ENCODE measurements at regions not wholly inside any gene's neighbourhood (a gene's known extent, or its start where the extent isn't known, plus 50 kb on each side); places are given as distances from the start of the nearest gene placed in this dataset.
"Not testable (repeated sequence)": the region's sequence is repeated elsewhere in the genome, so short reads cannot be mapped to it uniquely, and the experiment has no call there.

DNA sequence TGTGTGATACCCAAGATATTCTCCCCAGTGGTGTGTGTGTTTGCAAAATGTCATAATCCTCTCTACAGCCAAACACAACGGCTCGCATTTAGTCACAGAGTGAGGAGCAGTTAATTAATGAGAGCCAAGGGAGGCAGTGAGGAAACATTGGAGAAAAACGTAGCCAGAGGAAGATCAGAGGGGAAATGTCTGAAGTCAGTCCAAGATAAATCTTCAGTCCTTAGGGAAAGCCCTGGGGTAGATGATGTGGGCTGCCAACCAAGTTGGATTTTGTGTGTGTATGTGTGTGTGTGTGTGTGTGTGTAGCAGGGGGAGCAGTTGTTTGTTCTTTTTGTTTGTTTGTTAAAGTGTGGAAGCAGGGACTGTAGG lies 201.0 kb upstream of the PTBP2 start:
- Histone ChIP-seq H3K4me3 (ENCODE audit: low read length) (no peak overlapping the region), H3K27me3 (ENCODE audit: insufficient read depth, low read length) (no peaks in the 10 kb centered on the region), H3K9ac (ENCODE audit: low read depth, low read length) (no peak overlapping the region), H3K27ac (ENCODE audit: low read depth, low read length) (peak overlapping the region; percentile 7), H3K9me3 (ENCODE audit: insufficient read depth, low read depth, low read length) (no peaks in the 10 kb centered on the region), H3K4me1 (ENCODE audit: insufficient read depth, low read length) (peaks cover 42% of the 10 kb centered on the region), H3K36me3 (ENCODE audit: insufficient read depth, low read length) (no peaks in the 10 kb centered on the region)
- 38% methylated on average over 3 of the region's 3 CpGs for WGBS

DNA sequence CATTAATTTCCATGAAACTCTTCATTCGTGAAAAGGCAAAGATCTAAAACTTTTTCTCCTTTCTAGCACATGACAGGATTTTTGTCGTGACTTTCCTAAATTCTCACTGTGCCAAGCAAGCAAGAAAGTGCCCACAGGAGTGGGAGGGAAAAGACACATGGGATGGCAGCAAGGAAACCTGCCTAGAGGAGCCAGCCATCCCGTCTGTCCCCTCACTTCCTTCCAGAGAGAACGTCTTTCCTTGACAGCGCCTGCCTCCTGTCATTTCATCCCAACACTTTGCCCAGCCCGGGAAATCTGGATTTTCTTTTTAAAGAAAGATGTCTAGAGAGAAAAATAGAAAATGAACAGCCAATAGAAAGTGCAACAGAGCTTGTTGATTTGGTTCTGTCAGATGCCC lies 200.6 kb upstream of the PTBP2 start:
- Histone ChIP-seq H3K27me3 (ENCODE audit: insufficient read depth, low read length) (no peaks in the 10 kb centered on the region), H3K4me3 (ENCODE audit: low read length) (no peak overlapping the region), H3K4me1 (ENCODE audit: insufficient read depth, low read length) (peaks cover 42% of the 10 kb centered on the region), H3K36me3 (ENCODE audit: insufficient read depth, low read length) (no peaks in the 10 kb centered on the region), H3K9ac (ENCODE audit: low read depth, low read length) (no peak overlapping the region), H3K9me3 (ENCODE audit: insufficient read depth, low read depth, low read length) (no peaks in the 10 kb centered on the region), H3K27ac (ENCODE audit: low read depth, low read length) (no peak overlapping the region)
- 62% methylated on average over 6 of the region's 6 CpGs for WGBS

DNA sequence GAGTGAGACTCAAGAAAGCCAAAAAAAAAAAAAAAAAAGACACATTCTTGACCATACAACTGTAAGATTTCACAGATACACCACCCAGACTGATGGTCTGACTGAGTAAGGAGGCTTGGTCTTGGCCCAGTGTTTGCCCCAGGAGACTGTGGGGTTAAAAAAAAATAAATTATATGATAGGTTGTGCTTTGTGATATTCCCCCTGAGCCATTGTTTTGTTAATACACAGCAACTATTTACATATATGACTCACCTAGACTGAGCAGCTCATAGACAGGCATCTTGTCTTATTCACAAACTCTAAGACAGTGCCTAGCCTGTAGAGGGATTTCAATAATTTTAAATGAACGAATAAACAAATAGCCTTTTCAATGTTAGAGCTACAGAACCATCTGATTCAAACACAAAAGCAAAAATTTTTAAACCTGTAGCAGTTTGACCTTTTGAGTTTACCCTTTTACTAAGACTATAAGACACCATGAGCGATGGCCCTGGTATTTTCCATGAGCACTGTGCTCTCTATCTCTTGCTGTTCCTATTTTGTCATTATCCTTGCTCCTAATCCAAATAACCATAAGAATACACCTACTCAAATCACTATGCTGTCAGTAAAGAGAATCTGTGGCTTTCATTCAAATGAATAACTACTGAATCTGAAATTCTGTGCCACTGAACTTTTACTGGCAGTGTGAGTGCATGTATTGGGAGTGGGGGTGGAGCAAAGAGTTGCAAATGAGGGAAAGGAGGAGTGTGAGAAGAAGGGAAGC lies 199.4 kb upstream of the PTBP2 start:
- WGBS: 55% methylated on average over 2 of the region's 2 CpGs
- peaks cover 48% of the 10 kb centered on the region for H3K4me1 ChIP-seq (ENCODE audit: insufficient read depth, low read length)
- no peak overlapping the region for H3K9ac ChIP-seq (ENCODE audit: low read depth, low read length)
- 0 out of 2 replicates have a peak, but pooled peaks cover under 1% of the 10 kb centered on the region for H3K9me3 ChIP-seq (ENCODE audit: insufficient read depth, low read depth, low read length)
- H3K36me3 ChIP-seq (ENCODE audit: insufficient read depth, low read length): no peaks in the 10 kb centered on the region
- H3K27me3 ChIP-seq (ENCODE audit: insufficient read depth, low read length): no peaks in the 10 kb centered on the region
- H3K4me3 ChIP-seq (ENCODE audit: low read length): no peak overlapping the region
- peak overlapping the region; percentile 84 for H3K27ac ChIP-seq (ENCODE audit: low read depth, low read length)

DNA sequence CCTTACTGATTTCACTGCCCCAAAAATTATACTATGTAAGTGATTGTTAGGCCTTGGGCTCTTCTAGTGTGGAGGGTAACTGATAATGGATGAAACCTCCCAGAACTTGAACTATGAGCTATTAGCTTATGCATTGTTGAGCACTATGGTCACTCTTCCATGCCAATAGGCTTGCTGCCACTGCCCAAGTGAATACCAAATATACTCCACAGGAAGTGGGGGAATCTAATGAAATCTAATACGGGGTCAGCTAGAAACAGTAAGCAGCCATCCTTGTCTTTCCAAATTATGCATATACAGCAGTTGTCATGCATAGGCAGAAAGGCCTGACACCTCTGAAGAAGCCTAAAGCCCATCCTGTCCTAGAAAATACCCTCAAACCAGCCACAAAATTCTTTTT lies 198.7 kb upstream of the PTBP2 start:
- 60% methylated on average over 1 of the region's 1 CpG for WGBS
- no peak overlapping the region for H3K9ac ChIP-seq (ENCODE audit: low read depth, low read length)

DNA sequence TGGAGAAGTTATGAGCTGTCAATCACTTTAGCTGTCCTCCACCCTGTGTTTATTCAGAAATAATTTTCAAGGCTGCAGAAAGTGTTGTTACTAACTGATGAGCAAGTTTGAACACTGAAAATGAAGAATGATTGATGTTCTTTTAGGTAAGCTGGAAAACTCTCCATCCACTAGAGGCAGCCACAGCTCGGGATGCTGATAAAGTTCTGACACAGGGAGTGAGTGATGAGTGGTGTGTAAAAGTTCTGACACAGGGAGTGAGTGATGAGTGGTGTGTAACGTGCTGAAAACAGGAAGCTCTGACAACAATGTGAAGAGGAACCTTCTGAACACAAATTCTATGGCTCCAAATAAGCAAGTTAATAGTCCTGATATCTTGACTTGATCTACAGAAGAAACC lies 197.5 kb upstream of the PTBP2 start:
- no peak overlapping the region for H3K27ac ChIP-seq (ENCODE audit: low read depth, low read length)
- peaks cover 48% of the 10 kb centered on the region for H3K4me1 ChIP-seq (ENCODE audit: insufficient read depth, low read length)

More for the DNA sequence above, 198.7 kb upstream of the PTBP2 start:
- Histone ChIP-seq H3K9me3 (ENCODE audit: insufficient read depth, low read depth, low read length) (peaks cover 8% of the 10 kb centered on the region; the same call in 1 of the 2 replicates), H3K36me3 (ENCODE audit: insufficient read depth, low read length) (no peaks in the 10 kb centered on the region), H3K4me1 (ENCODE audit: insufficient read depth, low read length) (peaks cover 48% of the 10 kb centered on the region), H3K4me3 (ENCODE audit: low read length) (no peak overlapping the region), H3K27ac (ENCODE audit: low read depth, low read length) (peak overlapping the region; percentile 84), H3K27me3 (ENCODE audit: insufficient read depth, low read length) (no peaks in the 10 kb centered on the region)

DNA sequence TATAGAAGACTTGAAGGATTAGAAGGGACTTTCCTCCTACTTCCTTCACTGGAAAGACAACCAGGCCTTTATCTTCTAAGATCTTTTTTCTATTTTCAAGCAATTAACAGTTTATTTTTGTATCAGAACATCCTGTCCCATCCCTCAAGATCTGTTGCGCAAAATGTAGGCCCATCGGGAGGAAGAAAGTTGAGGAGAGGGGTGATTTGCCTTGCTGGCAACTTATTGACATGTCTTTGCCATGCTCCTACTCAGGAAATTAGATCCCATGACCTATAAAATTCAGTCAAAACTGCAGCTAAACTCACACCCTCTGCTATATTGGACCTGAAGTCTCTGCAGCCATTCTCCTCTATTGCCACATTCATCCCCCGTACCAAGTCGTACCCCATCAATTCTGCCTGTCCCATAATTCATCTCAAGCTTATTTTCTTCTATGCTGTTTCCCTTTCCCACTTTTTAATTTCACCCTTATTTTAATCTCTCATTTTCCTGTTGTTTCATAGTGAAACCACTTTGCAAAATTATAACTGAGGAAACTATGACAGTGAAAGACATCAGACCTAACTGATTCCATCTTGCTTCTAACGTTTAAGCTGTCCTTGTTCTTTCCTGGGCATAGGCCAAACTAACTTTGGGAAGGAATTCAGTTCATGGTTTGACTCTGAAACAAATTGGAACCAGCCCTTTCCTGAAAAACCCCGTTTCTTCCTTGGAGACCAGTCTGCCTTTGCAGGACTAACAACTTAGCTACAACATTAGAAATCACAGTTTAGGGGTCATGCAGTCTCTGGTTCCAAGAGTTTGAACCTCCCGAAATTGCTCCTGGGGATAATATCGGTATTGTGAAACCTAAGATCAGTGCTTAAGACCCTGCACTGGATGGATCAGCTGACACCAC lies 195.7 kb upstream of the PTBP2 start:
- Histone ChIP-seq H3K27ac (ENCODE audit: low read depth, low read length) (no peak overlapping the region), H3K27me3 (ENCODE audit: insufficient read depth, low read length) (no peaks in the 10 kb centered on the region), H3K9me3 (ENCODE audit: insufficient read depth, low read depth, low read length) (peaks cover 23% of the 10 kb centered on the region), H3K4me3 (ENCODE audit: low read length) (no peak overlapping the region), H3K36me3 (ENCODE audit: insufficient read depth, low read length) (no peaks in the 10 kb centered on the region), H3K4me1 (ENCODE audit: insufficient read depth, low read length) (peaks cover 35% of the 10 kb centered on the region), H3K9ac (ENCODE audit: low read depth, low read length) (no peak overlapping the region)
- 94% methylated on average over 8 of the region's 8 CpGs for whole genome bisulfite sequencing

More for the DNA sequence above, 197.5 kb upstream of the PTBP2 start:
- WGBS: 73% methylated on average over 1 of the region's 2 CpGs
- Histone ChIP-seq H3K36me3 (ENCODE audit: insufficient read depth, low read length) (no peaks in the 10 kb centered on the region), H3K9me3 (ENCODE audit: insufficient read depth, low read depth, low read length) (peaks cover 19% of the 10 kb centered on the region), H3K27me3 (ENCODE audit: insufficient read depth, low read length) (no peaks in the 10 kb centered on the region), H3K4me3 (ENCODE audit: low read length) (no peak overlapping the region), H3K9ac (ENCODE audit: low read depth, low read length) (no peak overlapping the region)

DNA sequence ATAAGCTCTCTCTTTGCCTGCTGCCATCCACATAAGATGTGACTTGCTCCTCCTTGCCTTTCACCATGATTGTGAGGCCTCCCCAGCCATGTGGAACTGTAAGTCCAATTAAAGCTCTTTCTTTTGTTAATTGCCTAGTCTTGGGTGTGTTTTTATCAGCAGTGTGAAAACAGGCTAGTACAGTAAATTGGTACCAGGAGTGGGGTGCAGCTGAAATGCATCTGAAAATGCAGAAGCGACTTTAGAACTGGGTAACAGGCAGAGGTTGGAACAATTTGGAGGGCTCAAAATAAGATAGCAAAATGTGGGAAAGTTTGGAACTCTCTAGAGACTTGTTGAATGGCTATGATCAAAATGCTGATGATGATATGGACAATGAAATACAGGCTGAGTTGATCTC lies 192.9 kb upstream of the PTBP2 start:
- WGBS: 96% methylated on average over 1 of the region's 1 CpG
- not testable (repeated sequence) for H3K27me3 ChIP-seq (ENCODE audit: insufficient read depth, low read length); H3K4me3 ChIP-seq (ENCODE audit: low read length); H3K27ac ChIP-seq (ENCODE audit: low read depth, low read length); H3K9ac ChIP-seq (ENCODE audit: low read depth, low read length); H3K36me3 ChIP-seq (ENCODE audit: insufficient read depth, low read length)
- Histone ChIP-seq H3K4me1 (ENCODE audit: insufficient read depth, low read length) (peaks cover 15% of the 10 kb centered on the region), H3K9me3 (ENCODE audit: insufficient read depth, low read depth, low read length) (peaks cover 26% of the 10 kb centered on the region)

DNA sequence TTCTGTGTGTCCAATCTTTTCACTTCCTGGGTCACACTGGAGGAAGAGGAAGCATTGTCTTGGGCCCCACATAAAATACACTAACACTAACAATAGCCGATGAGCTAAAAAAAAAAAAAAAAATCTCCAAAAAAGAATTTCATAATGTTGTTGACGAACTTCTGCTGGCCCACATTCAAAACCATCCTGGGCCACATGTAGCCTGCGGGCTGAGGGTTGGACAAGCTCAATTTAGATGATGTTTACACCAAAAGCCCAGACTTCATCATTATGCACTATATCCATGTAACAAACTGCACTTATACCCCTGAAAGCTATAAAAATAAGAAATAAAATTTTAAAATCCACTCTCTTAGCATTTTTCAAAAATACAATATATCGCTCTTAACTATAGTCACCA lies 187.8 kb upstream of the PTBP2 start:
- Histone ChIP-seq H3K9ac (ENCODE audit: low read depth, low read length) (no peak overlapping the region), H3K9me3 (ENCODE audit: insufficient read depth, low read depth, low read length) (peaks cover 10% of the 10 kb centered on the region), H3K36me3 (ENCODE audit: insufficient read depth, low read length) (no peaks in the 10 kb centered on the region), H3K27ac (ENCODE audit: low read depth, low read length) (no peak overlapping the region), H3K4me1 (ENCODE audit: insufficient read depth, low read length) (peaks cover 1% of the 10 kb centered on the region; the same call in 1 of the 2 replicates), H3K4me3 (ENCODE audit: low read length) (no peak overlapping the region), H3K27me3 (ENCODE audit: insufficient read depth, low read length) (no peaks in the 10 kb centered on the region)
- WGBS: 95% methylated on average over 4 of the region's 4 CpGs

DNA sequence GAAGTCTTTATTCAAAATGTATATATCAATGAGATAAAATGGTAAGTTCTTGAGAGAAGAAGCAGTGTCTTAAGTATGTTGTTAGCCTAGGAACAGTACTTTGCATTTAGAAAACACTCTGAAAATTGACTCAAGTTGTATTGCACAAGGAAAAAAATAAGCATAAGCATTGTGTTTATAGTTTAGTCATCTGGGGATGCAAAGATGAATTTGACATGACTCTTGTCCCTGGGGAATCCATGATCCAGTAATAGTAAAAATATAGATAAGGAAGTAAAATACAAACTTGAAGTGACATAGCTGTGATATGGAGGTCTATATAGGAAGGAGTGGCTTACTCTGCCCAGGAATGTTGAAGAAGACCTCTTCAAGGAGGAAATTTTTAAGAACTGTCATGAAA lies 185.0 kb upstream of the PTBP2 start:
- Histone ChIP-seq H3K9me3 (ENCODE audit: insufficient read depth, low read depth, low read length) (0 out of 2 replicates have a peak, but pooled peaks cover 3% of the 10 kb centered on the region), H3K4me1 (ENCODE audit: insufficient read depth, low read length) (peaks cover 3% of the 10 kb centered on the region; the same call in 1 of the 2 replicates), H3K9ac (ENCODE audit: low read depth, low read length) (no peak overlapping the region), H3K36me3 (ENCODE audit: insufficient read depth, low read length) (no peaks in the 10 kb centered on the region), H3K4me3 (ENCODE audit: low read length) (no peak overlapping the region), H3K27me3 (ENCODE audit: insufficient read depth, low read length) (no peaks in the 10 kb centered on the region), H3K27ac (ENCODE audit: low read depth, low read length) (no peak overlapping the region)

DNA sequence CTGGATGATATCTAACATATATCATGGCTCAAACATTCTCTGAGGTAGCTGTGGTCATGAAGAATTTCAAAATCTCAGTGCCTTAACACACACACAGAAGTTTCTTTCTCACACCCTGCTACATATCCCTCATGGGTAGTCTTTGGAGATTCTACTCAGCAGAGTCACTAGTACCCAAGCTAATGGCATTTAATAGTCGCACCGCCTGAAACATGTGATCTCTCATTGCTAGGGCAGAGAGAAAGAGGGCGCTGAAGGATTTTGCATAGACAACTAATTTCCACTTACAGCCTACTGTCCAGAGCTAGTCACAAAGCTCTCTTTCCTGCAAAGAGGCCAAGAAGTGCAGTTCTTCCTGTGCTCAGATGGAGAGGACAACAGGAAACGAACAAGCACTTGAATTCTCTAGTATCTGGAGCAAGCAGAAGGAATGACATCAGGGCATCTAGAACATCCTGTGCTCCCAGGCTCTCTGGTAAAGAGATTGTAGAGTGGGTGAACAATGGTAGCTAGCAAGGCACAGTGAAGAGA lies 183.4 kb upstream of the PTBP2 start:
- Histone ChIP-seq H3K9me3 (ENCODE audit: insufficient read depth, low read depth, low read length) (no peaks in the 10 kb centered on the region), H3K4me1 (ENCODE audit: insufficient read depth, low read length) (peaks cover 3% of the 10 kb centered on the region; the same call in 1 of the 2 replicates), H3K27ac (ENCODE audit: low read depth, low read length) (no peak overlapping the region), H3K36me3 (ENCODE audit: insufficient read depth, low read length) (no peaks in the 10 kb centered on the region), H3K9ac (ENCODE audit: low read depth, low read length) (no peak overlapping the region), H3K4me3 (ENCODE audit: low read length) (no peak overlapping the region), H3K27me3 (ENCODE audit: insufficient read depth, low read length) (no peaks in the 10 kb centered on the region)
- 83% methylated on average over 4 of the region's 4 CpGs for WGBS

DNA sequence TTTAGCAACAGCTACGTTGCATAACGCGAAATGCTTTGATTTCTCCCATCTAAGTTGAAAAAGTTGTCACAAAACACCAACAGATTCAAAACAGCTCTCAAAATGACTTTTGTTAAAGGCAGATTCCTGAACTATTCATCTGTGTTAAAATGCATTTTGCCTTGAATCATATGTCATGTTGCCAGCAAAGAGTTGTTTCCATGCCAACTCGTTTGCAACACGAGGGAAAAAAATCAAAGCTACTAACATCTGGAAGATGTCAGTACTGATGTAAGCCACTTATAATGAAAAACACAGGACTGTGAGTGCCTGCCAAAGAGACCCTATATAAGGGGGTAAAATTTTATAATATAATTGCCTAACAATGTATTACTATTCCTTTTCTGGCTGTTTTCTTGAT lies 182.7 kb upstream of the PTBP2 start:
- no peak overlapping the region for H3K4me3 ChIP-seq (ENCODE audit: low read length)
- no peaks in the 10 kb centered on the region for H3K27me3 ChIP-seq (ENCODE audit: insufficient read depth, low read length)
- H3K9me3 ChIP-seq (ENCODE audit: insufficient read depth, low read depth, low read length): no peaks in the 10 kb centered on the region
- H3K27ac ChIP-seq (ENCODE audit: low read depth, low read length): no peak overlapping the region
- peaks cover 3% of the 10 kb centered on the region; the same call in 1 of the 2 replicates for H3K4me1 ChIP-seq (ENCODE audit: insufficient read depth, low read length)
- H3K9ac ChIP-seq (ENCODE audit: low read depth, low read length): no peak overlapping the region
- H3K36me3 ChIP-seq (ENCODE audit: insufficient read depth, low read length): no peaks in the 10 kb centered on the region
- 91% methylated on average over 5 of the region's 5 CpGs for WGBS
